ENCODE measurements at regions not wholly inside any gene's neighbourhood (a gene's known extent, or its start where the extent isn't known, plus 50 kb on each side); places are given as distances from the start of the nearest gene placed in this dataset.

DNA sequence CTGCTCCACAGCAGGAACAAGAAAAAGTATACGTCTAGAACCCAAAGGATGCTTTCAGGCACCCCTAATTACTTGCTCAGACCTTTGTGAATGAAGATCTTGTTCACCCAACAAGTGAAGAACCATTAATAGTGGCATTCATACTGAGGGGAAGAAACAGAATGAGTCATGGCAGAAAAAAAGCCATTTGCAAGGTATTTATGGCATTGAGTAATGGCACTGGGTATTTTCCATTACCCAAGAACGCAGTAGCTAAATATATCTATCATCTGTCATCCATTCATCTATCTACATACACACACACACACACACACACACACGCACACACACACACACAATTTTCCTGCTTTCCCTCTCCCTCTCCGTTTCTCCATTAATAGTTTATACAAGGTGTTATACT, 56.4 kb upstream of the XIRP2 start:
- no peak overlapping the region for H3K4me3 ChIP-seq (ENCODE audit: low read length)
- no peaks in the 10 kb centered on the region for H3K4me1 ChIP-seq (ENCODE audit: control insufficient read depth, insufficient read depth, low read length)
- no peaks in the 10 kb centered on the region for H3K9me3 ChIP-seq (replicated peaks; ENCODE audit: low read length)
- H3K9ac ChIP-seq (ENCODE audit: low read depth, low read length), result no peak overlapping the region
- no peaks in the 10 kb centered on the region for H3K27me3 ChIP-seq (ENCODE audit: control insufficient read depth, insufficient read depth, low read length)
- no peaks in the 10 kb centered on the region for H3K36me3 ChIP-seq (ENCODE audit: insufficient read depth, low read length)
- H3K4me2 ChIP-seq (ENCODE audit: low read length), result no peak overlapping the region

DNA sequence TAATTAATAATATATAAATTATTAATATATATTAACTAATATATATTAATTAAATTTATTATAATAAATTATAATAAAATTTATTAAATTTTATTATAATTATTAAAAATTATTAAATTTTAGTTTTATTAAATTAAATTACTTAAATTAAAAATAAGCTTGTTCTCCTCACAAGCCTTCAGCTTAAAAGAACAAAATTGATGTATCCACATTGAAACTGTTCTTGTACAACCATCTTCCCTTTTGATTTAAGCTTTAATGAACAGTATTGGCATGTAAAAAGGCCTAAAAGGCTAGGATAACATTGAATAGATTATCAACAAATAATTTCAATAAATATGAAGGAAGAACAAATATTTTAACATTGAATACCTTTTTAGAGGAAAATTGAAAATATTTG, 62.4 kb upstream of the XIRP2 start:
- Histone ChIP-seq H3K9me3 (replicated peaks; ENCODE audit: low read length) (no peaks in the 10 kb centered on the region), H3K4me1 (ENCODE audit: control insufficient read depth, insufficient read depth, low read length) (no peaks in the 10 kb centered on the region), H3K4me3 (ENCODE audit: low read length) (no peak overlapping the region), H3K9ac (ENCODE audit: low read depth, low read length) (no peak overlapping the region), H3K4me2 (ENCODE audit: low read length) (no peak overlapping the region), H3K36me3 (ENCODE audit: insufficient read depth, low read length) (no peaks in the 10 kb centered on the region), H3K27me3 (ENCODE audit: control insufficient read depth, insufficient read depth, low read length) (no peaks in the 10 kb centered on the region)

DNA sequence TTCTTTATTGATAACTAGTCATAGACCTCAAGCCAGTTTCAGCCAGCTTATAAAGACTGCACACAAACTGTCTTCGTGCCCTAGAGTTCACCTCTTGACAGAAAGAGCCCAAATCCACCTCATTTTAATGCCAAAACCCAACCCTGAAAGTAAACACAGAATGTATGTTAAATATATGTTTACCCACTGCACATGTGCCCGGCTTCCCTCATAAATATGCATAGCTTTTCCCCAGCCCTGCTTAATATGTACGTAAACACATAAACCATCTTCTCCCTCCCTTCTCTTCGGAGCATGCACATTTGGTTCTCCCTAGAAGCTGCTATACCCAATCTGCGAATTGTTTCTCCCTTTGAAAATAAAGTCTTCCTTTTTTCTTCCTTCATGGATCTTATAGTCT, 73.9 kb upstream of the XIRP2 start:
- Histone ChIP-seq H3K9ac (ENCODE audit: low read depth, low read length) (no peak overlapping the region), H3K4me3 (ENCODE audit: low read length) (no peak overlapping the region), H3K27me3 (ENCODE audit: control insufficient read depth, insufficient read depth, low read length) (no peaks in the 10 kb centered on the region), H3K4me2 (ENCODE audit: low read length) (no peak overlapping the region), H3K36me3 (ENCODE audit: insufficient read depth, low read length) (no peaks in the 10 kb centered on the region), H3K4me1 (ENCODE audit: control insufficient read depth, insufficient read depth, low read length) (no peaks in the 10 kb centered on the region), H3K9me3 (replicated peaks; ENCODE audit: low read length) (no peaks in the 10 kb centered on the region)

DNA sequence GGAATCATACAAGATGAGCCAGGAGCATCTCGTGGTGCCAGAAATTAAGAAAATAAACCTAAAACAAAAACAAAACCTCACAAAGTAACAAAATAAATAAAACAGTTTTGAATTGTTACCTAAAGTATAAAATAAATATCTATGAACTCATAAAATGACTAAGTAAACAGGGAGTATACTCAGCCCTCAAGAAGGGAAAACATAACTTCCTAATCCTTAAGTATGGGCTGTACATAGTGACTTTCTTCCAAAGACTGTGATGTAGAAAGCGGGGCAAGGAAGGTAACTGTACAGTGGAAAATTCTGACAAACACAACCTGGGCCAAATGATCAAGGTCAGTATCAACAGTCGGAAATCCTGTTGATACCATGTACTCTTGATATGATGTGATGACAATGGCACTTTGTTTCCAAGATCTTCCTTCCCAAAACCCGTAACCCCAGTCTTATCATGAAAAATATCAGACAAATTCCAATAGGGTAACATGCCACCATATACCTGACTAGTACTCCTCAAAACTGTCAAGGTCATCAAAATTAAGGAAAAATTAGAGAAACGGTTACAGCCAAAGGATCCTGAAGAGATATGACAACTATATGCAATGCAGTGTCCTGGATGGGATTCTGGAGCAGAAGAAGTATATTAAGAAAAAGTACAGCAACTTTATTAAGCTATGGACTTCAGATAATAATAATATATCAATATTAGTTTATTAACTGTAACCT, 76.0 kb upstream of the XIRP2 start:
- H3K36me3 ChIP-seq (ENCODE audit: insufficient read depth, low read length), result no peaks in the 10 kb centered on the region
- H3K4me2 ChIP-seq (ENCODE audit: low read length), result no peak overlapping the region
- H3K9ac ChIP-seq (ENCODE audit: low read depth, low read length), result no peak overlapping the region
- H3K9me3 ChIP-seq (replicated peaks; ENCODE audit: low read length), result no peaks in the 10 kb centered on the region
- no peaks in the 10 kb centered on the region for H3K27me3 ChIP-seq (ENCODE audit: control insufficient read depth, insufficient read depth, low read length)
- no peak overlapping the region for H3K4me3 ChIP-seq (ENCODE audit: low read length)
- no peaks in the 10 kb centered on the region for H3K4me1 ChIP-seq (ENCODE audit: control insufficient read depth, insufficient read depth, low read length)

- no peaks in the 10 kb centered on the region for H3K4me1 ChIP-seq (ENCODE audit: control insufficient read depth, insufficient read depth, low read length)
- H3K9me3 ChIP-seq (replicated peaks; ENCODE audit: low read length), result no peaks in the 10 kb centered on the region
- H3K9ac ChIP-seq (ENCODE audit: low read depth, low read length), result no peak overlapping the region
- H3K4me2 ChIP-seq (ENCODE audit: low read length), result no peak overlapping the region
- H3K27me3 ChIP-seq (ENCODE audit: control insufficient read depth, insufficient read depth, low read length), result no peaks in the 10 kb centered on the region
- H3K4me3 ChIP-seq (ENCODE audit: low read length), result no peak overlapping the region
- no peaks in the 10 kb centered on the region for H3K36me3 ChIP-seq (ENCODE audit: insufficient read depth, low read length)
These were observed 82.5 kb upstream of the XIRP2 start for GRCh38 chr2:166805753-166806152.

- Histone ChIP-seq H3K4me2 (ENCODE audit: low read length) (no peak overlapping the region), H3K27me3 (ENCODE audit: control insufficient read depth, insufficient read depth, low read length) (no peaks in the 10 kb centered on the region), H3K9ac (ENCODE audit: low read depth, low read length) (no peak overlapping the region), H3K9me3 (replicated peaks; ENCODE audit: low read length) (no peaks in the 10 kb centered on the region), H3K4me1 (ENCODE audit: control insufficient read depth, insufficient read depth, low read length) (no peaks in the 10 kb centered on the region), H3K36me3 (ENCODE audit: insufficient read depth, low read length) (no peaks in the 10 kb centered on the region), H3K4me3 (ENCODE audit: low read length) (no peak overlapping the region)
These were observed 84.8 kb upstream of the XIRP2 start for GRCh38 chr2:166803373-166804000.

GRCh38 chr2:166802475-166802874, 85.8 kb upstream of the XIRP2 start:
- Histone ChIP-seq H3K27me3 (ENCODE audit: control insufficient read depth, insufficient read depth, low read length) (no peaks in the 10 kb centered on the region), H3K4me3 (ENCODE audit: low read length) (no peak overlapping the region), H3K9me3 (replicated peaks; ENCODE audit: low read length) (no peaks in the 10 kb centered on the region), H3K4me2 (ENCODE audit: low read length) (no peak overlapping the region), H3K4me1 (ENCODE audit: control insufficient read depth, insufficient read depth, low read length) (no peaks in the 10 kb centered on the region), H3K36me3 (ENCODE audit: insufficient read depth, low read length) (no peaks in the 10 kb centered on the region), H3K9ac (ENCODE audit: low read depth, low read length) (no peak overlapping the region)

GRCh38 chr2:166792808-166793207, 95.5 kb upstream of the XIRP2 start:
- no peaks in the 10 kb centered on the region for H3K36me3 ChIP-seq (ENCODE audit: insufficient read depth, low read length)

GRCh38 chr2:166786707-166787106, 101.6 kb upstream of the XIRP2 start:
- no peaks in the 10 kb centered on the region for H3K4me1 ChIP-seq (ENCODE audit: control insufficient read depth, insufficient read depth, low read length)
- no peaks in the 10 kb centered on the region for H3K36me3 ChIP-seq (ENCODE audit: insufficient read depth, low read length)
- H3K4me2 ChIP-seq (ENCODE audit: low read length), result no peak overlapping the region
- H3K9ac ChIP-seq (ENCODE audit: low read depth, low read length), result no peak overlapping the region
- H3K27me3 ChIP-seq (ENCODE audit: control insufficient read depth, insufficient read depth, low read length), result no peaks in the 10 kb centered on the region
- H3K4me3 ChIP-seq (ENCODE audit: low read length), result no peak overlapping the region
- H3K9me3 ChIP-seq (replicated peaks; ENCODE audit: low read length), result no peaks in the 10 kb centered on the region

More at GRCh38 chr2:166792808-166793207, 95.5 kb upstream of the XIRP2 start:
- no peak overlapping the region for H3K4me3 ChIP-seq (ENCODE audit: low read length)
- no peak overlapping the region for H3K9ac ChIP-seq (ENCODE audit: low read depth, low read length)
- H3K9me3 ChIP-seq (replicated peaks; ENCODE audit: low read length), result no peaks in the 10 kb centered on the region
- no peaks in the 10 kb centered on the region for H3K27me3 ChIP-seq (ENCODE audit: control insufficient read depth, insufficient read depth, low read length)
- H3K4me1 ChIP-seq (ENCODE audit: control insufficient read depth, insufficient read depth, low read length), result no peaks in the 10 kb centered on the region
- no peak overlapping the region for H3K4me2 ChIP-seq (ENCODE audit: low read length)

- H3K9me3 ChIP-seq (replicated peaks; ENCODE audit: low read length), result no peaks in the 10 kb centered on the region
These were observed 103.9 kb upstream of the XIRP2 start for GRCh38 chr2:166784296-166784946.

DNA sequence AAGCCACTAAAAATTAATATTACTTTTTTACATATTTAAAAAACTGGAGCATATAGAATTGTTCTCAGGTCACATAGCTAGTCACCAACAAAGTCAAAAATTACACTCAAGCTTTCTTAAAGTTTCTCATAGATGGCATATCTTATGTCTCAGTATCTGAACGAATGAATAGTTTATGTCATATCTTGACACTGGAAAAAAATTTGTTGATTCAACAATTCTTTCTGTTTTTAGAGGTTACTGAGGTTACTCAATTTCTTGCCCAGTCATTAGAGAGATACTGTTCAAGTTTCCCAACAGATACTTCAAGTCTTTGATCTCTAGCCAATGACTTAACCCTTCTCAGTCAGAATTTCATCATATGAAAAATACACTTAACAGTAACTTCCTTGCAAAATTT, 113.1 kb upstream of the XIRP2 start:
- Histone ChIP-seq H3K27me3 (ENCODE audit: control insufficient read depth, insufficient read depth, low read length) (no peaks in the 10 kb centered on the region), H3K4me1 (ENCODE audit: control insufficient read depth, insufficient read depth, low read length) (no peaks in the 10 kb centered on the region), H3K4me3 (ENCODE audit: low read length) (no peak overlapping the region), H3K9me3 (replicated peaks; ENCODE audit: low read length) (no peaks in the 10 kb centered on the region), H3K36me3 (ENCODE audit: insufficient read depth, low read length) (no peaks in the 10 kb centered on the region), H3K9ac (ENCODE audit: low read depth, low read length) (no peak overlapping the region), H3K4me2 (ENCODE audit: low read length) (no peak overlapping the region)

More at GRCh38 chr2:166784296-166784946, 103.9 kb upstream of the XIRP2 start:
- Histone ChIP-seq H3K4me1 (ENCODE audit: control insufficient read depth, insufficient read depth, low read length) (no peaks in the 10 kb centered on the region), H3K4me3 (ENCODE audit: low read length) (no peak overlapping the region), H3K27me3 (ENCODE audit: control insufficient read depth, insufficient read depth, low read length) (no peaks in the 10 kb centered on the region), H3K36me3 (ENCODE audit: insufficient read depth, low read length) (no peaks in the 10 kb centered on the region), H3K9ac (ENCODE audit: low read depth, low read length) (no peak overlapping the region), H3K4me2 (ENCODE audit: low read length) (no peak overlapping the region)
